Keratinocyte (primary cell): ENCODE measurements at regions not wholly inside any gene's neighbourhood (a gene's known extent, or its start where the extent isn't known, plus 50 kb on each side); places are given as distances from the start of the nearest gene placed in this dataset.

Experiments used
- DNase-seq: peaks from one replicate; pipeline ENCODE4 v3.0.0-alpha.2; 2011; ENCODE audit warnings: low read depth, missing footprints, low spot score
- FAIRE-seq: peaks from 2 replicates; lab custom pipeline; 2011; peaks lifted over from hg19 to GRCh38; lab: Jason Lieb, UNC
- H2AFZ ChIP-seq: 2 replicates; pipeline ENCODE4 v1.6.0; 2012; ENCODE audit warnings: low read length, control low read depth, inconsistent platforms; ENCODE audit not compliant: control insufficient read depth
- H3K27ac ChIP-seq: 2 replicates; pipeline ENCODE4 v1.5.1; 2011; ENCODE audit warnings: low read length; ENCODE audit not compliant: control insufficient read depth, insufficient read depth
- H3K27me3 ChIP-seq: 3 replicates; pipeline ENCODE4 v1.6.0; 2011; ENCODE audit warnings: low read length; ENCODE audit not compliant: control insufficient read depth, insufficient read depth; ENCODE audit errors: extremely low read depth
- H3K36me3 ChIP-seq, 2 experiments: 2 replicates in 1 of 2; 3 replicates in 1 of 2; pipeline ENCODE4 v1.5.1; 2011; ENCODE audit warnings: low read length in 2 of 2, mild to moderate bottlenecking in 1 of 2; ENCODE audit not compliant: control insufficient read depth in 2 of 2, insufficient read depth in 2 of 2; ENCODE audit errors: extremely low read depth in 1 of 2
- H3K4me1 ChIP-seq: 3 replicates; pipeline ENCODE4 v1.5.1; 2011; ENCODE audit warnings: low read length; ENCODE audit not compliant: control insufficient read depth, insufficient read depth; ENCODE audit errors: extremely low read depth
- H3K4me2 ChIP-seq: 3 replicates; pipeline ENCODE4 v1.6.0; 2011; ENCODE audit warnings: low read depth, low read length; ENCODE audit not compliant: control insufficient read depth, insufficient read depth; ENCODE audit errors: extremely low read depth
- H3K4me3 ChIP-seq, 3 experiments: fragments of 200-600 bp in 1 of 3; sonication (generic) in 1 of 3; 2 replicates in 2 of 3; 3 replicates in 1 of 3; pipeline ENCODE4 v1.5.1; 2011 to 2016; ENCODE audit warnings: low read length in 3 of 3, mild to moderate bottlenecking in 3 of 3, control low read depth in 2 of 3, inconsistent platforms in 1 of 3, low read depth in 1 of 3, mixed read lengths in 1 of 3, mixed run types in 1 of 3, moderate library complexity in 1 of 3; ENCODE audit not compliant: control insufficient read depth in 2 of 3, insufficient read depth in 2 of 3; ENCODE audit errors: extremely low read depth in 1 of 3
- H3K79me2 ChIP-seq: 2 replicates; pipeline ENCODE4 v1.6.0; 2012; ENCODE audit warnings: low read length; ENCODE audit not compliant: control insufficient read depth, insufficient read depth
- H3K9ac ChIP-seq: 3 replicates; pipeline ENCODE4 v1.6.0; 2011; ENCODE audit warnings: low read length; ENCODE audit not compliant: control insufficient read depth, insufficient read depth; ENCODE audit errors: extremely low read depth
- H3K9me1 ChIP-seq: 3 replicates; pipeline ENCODE4 v1.6.0; 2011; ENCODE audit warnings: low read length; ENCODE audit not compliant: control insufficient read depth, insufficient read depth; ENCODE audit errors: extremely low read depth
- H3K9me3 ChIP-seq: 2 replicates; pipeline ENCODE4 v1.5.1; 2012; ENCODE audit warnings: low read depth, low read length; ENCODE audit not compliant: control insufficient read depth
- H4K20me1 ChIP-seq: 3 replicates; pipeline ENCODE4 v1.6.0; 2011; ENCODE audit warnings: low read length; ENCODE audit not compliant: control insufficient read depth, insufficient read depth; ENCODE audit errors: extremely low read depth
- EZH2 ChIP-seq: IDR thresholded peaks from one replicate; pipeline ENCODE4 v1.6.1; 2012; ENCODE audit warnings: inconsistent platforms, mild to moderate bottlenecking, low read length, moderate library complexity
- dilution Hi-C: fragments of 300-500 bp; cut with MboI; formaldehyde crosslinking; loops from one replicate; pipeline ENCODE4 v1.7.0; 2020; ENCODE audit warnings: low sequenced_read_pairs; ENCODE audit not compliant: extremely low pct_ligation_motif_present
- TF ChIP-seq, protein P1 (sequence below), 3 experiments: IDR thresholded peaks in 1 of 3; conservative IDR thresholded peaks in 1 of 3; optimal IDR thresholded peaks in 1 of 3; 2 replicates in 2 of 3; 3 replicates in 1 of 3; pipeline versions ENCODE3 to v1.5.1; 2011; ENCODE audit warnings: low read length in 3 of 3, mild to moderate bottlenecking in 3 of 3, moderate library complexity in 2 of 3, control low read depth in 1 of 3, inconsistent platforms in 1 of 3; ENCODE audit not compliant: insufficient read depth in 2 of 3; ENCODE audit errors: extremely low read depth in 1 of 3

DNA sequence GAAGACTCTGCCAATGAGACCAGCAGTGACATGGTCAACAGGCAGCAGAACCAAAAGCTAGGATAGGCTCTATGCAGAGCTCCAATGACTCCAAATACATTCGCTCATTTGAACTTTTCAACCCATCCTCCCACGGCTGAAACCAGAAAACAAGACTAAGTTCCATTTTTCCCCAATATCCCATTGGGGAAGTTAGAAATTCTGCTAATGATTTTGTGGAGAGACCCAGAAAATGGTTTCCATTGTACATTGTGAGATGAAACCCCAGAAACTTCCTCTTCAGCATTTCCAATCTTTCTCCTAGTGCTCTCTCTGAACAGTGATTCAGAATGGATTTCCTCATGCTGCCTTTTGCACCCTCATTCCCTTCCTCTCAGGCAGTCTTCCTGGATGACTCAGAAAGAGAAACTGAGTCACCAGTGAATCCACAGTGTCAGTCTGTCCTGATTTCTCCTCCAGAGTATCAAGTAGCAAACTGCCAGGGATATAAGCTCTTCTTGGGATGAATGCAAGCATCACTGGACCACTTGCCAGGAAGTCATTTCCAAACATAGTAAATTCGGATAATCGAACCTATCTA lies 467.7 kb upstream of the ID2 start:
- DNase-seq = peak; percentile 15
- Histone ChIP-seq H3K4me1 (no peaks in the 10 kb centered on the region), H3K27me3 (no peaks in the 10 kb centered on the region), H3K27ac (no peak overlapping the region), H3K79me2 (no peaks in the 10 kb centered on the region), H2AFZ (no peak overlapping the region), H3K4me3 (no peak overlapping the region), H4K20me1 (no peaks in the 10 kb centered on the region), H3K9me3 (no peaks in the 10 kb centered on the region), H3K9ac (no peak overlapping the region), H3K36me3 (no peaks in the 10 kb centered on the region), H3K9me1 (no peaks in the 10 kb centered on the region), H3K4me2 (no peak overlapping the region)
- TF ChIP-seq EZH2 = no peak
- TF ChIP-seq, protein P1, sequence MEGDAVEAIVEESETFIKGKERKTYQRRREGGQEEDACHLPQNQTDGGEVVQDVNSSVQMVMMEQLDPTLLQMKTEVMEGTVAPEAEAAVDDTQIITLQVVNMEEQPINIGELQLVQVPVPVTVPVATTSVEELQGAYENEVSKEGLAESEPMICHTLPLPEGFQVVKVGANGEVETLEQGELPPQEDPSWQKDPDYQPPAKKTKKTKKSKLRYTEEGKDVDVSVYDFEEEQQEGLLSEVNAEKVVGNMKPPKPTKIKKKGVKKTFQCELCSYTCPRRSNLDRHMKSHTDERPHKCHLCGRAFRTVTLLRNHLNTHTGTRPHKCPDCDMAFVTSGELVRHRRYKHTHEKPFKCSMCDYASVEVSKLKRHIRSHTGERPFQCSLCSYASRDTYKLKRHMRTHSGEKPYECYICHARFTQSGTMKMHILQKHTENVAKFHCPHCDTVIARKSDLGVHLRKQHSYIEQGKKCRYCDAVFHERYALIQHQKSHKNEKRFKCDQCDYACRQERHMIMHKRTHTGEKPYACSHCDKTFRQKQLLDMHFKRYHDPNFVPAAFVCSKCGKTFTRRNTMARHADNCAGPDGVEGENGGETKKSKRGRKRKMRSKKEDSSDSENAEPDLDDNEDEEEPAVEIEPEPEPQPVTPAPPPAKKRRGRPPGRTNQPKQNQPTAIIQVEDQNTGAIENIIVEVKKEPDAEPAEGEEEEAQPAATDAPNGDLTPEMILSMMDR (optimal IDR thresholded peaks at IDR 0.05 in 1 of 3, IDR thresholded peaks at IDR 0.05 in 1 of 3, conservative IDR thresholded peaks at IDR 0.05 in 1 of 3; ENCODE audit: extremely low read depth in 1 of 3, insufficient read depth in 2 of 3, low read length in 3 of 3) = no peak
- dilution Hi-C loops = no loop called here
- no peak for FAIRE-seq

DNA sequence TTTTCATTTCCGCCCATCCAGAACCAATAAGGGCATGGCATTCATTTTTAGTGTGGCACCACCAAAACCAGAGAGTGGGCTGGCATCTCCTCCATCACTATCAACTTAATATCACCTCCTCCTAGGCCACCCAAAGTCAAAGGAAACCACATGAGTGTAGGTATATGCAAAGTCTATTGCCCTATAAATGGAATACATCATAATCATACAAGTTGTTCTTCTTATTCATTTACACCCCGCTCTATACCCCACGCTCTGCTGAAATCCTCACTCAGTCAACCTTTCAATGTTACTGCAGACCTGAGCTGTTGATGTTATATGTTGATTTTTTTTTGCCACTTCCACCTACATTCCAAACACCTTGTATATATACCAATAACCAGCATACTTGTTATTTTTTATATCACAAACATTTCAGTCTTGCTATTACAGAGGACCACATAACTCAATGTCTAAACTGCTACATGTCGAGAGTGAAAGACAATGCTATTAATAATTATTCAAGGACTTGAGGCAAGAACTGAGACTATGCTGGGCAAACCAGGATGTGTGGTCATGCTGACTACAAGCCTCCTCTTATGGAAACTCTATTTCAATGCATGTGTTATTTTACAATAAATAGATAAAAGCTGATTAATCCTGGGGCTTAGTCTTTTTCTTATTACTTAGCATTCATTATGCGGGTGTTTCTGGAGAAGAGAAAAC lies 466.5 kb upstream of the ID2 start:
- Histone ChIP-seq H3K36me3 (no peaks in the 10 kb centered on the region), H3K79me2 (no peaks in the 10 kb centered on the region), H3K9me3 (no peaks in the 10 kb centered on the region), H4K20me1 (no peaks in the 10 kb centered on the region), H2AFZ (no peak overlapping the region), H3K4me3 (no peak overlapping the region), H3K27ac (no peak overlapping the region), H3K9ac (no peak overlapping the region), H3K4me1 (no peaks in the 10 kb centered on the region), H3K27me3 (no peaks in the 10 kb centered on the region), H3K4me2 (no peak overlapping the region), H3K9me1 (no peaks in the 10 kb centered on the region)
- no peak for DNase-seq
- dilution Hi-C loops = no loop called here
- no peak for TF ChIP-seq EZH2
- TF ChIP-seq, protein P1 (optimal IDR thresholded peaks at IDR 0.05 in 1 of 3, IDR thresholded peaks at IDR 0.05 in 1 of 3, conservative IDR thresholded peaks at IDR 0.05 in 1 of 3; ENCODE audit: extremely low read depth in 1 of 3, insufficient read depth in 2 of 3, low read length in 3 of 3) = no peak
- FAIRE-seq = no peak
